ENCODE measurements at regions not wholly inside any gene's neighbourhood (a gene's known extent, or its start where the extent isn't known, plus 50 kb on each side); places are given as distances from the start of the nearest gene placed in this dataset.

GRCh38 chr13:44304433-44304725 is 69.2 kb upstream of the SERP2 start:
- H3K27ac ChIP-seq (ENCODE audit: low read depth in 1 of 2, low read length in 2 of 2) = no peak overlapping the region
- no peak overlapping the region for H2AFZ ChIP-seq (ENCODE audit: insufficient read depth, low read depth, low read length, poor library complexity, severe bottlenecking)
- no peaks in the 10 kb centered on the region for H3K36me3 ChIP-seq (replicated peaks in 1 of 2; ENCODE audit: control insufficient read depth in 1 of 2, insufficient read depth in 2 of 2, low read length in 2 of 2)
- H3K9me3 ChIP-seq (replicated peaks in 1 of 2; ENCODE audit: control insufficient read depth in 1 of 2, insufficient read depth in 1 of 2, low read length in 2 of 2) = no peaks in the 10 kb centered on the region
- H3K79me2 ChIP-seq (ENCODE audit: insufficient read depth, low read length) = no peaks in the 10 kb centered on the region
- intact Hi-C loops (cut with micrococcal nuclease) = loop anchor here in 1 of 2 donors (10.0 kb wide), 1 partner anchor 130 kb away; no protein-coding TSS in a partner anchor
- H3K4me2 ChIP-seq (replicated peaks; ENCODE audit: extremely low read depth, low read length, poor library complexity, severe bottlenecking) = no peak overlapping the region
- H3K4me3 Mint-ChIP-seq = no peak overlapping the region
- no peaks in the 10 kb centered on the region for H3K36me3 Mint-ChIP-seq
- no peak overlapping the region for H3K9ac ChIP-seq (ENCODE audit: insufficient read depth, low read length, poor library complexity, severe bottlenecking)
- H3K9me3 Mint-ChIP-seq = peaks cover 0 to 3% (median 0%) of the 10 kb centered on the region in 7 donors
- no peaks in the 10 kb centered on the region for H4K20me1 ChIP-seq (ENCODE audit: insufficient read depth, low read length)
- no peaks in the 10 kb centered on the region for H3K27me3 ChIP-seq (ENCODE audit: control insufficient read depth in 2 of 2, insufficient read depth in 2 of 2, low read length in 2 of 2)
- H3K4me3 ChIP-seq (replicated peaks in 1 of 3; ENCODE audit: low read depth in 2 of 3, low read length in 3 of 3) = no peak overlapping the region
- DNase-seq = no peak
- WGBS (ENCODE audit: insufficient coverage) = 100% methylated on average over 1 of the region's 4 CpGs
- no peak overlapping the region for H3K27ac Mint-ChIP-seq
- no peak for TF ChIP-seq CTCF (IDR thresholded peaks at IDR 0.05)
- peaks cover 9 to 14% of the 10 kb centered on the region in 2 donors for H3K4me1 ChIP-seq (ENCODE audit: control insufficient read depth in 1 of 2, insufficient read depth in 2 of 2, low read length in 2 of 2)
- peaks cover 25% of the 10 kb centered on the region for H3K4me1 Mint-ChIP-seq
- peaks cover 0 to 6% (median 3%) of the 10 kb centered on the region in 3 donors for H3K27me3 Mint-ChIP-seq (ENCODE audit: low read depth in 3 of 3)

GRCh38 chr13:44305286-44305685 is 68.3 kb upstream of the SERP2 start:
- Histone ChIP-seq H3K79me2 (ENCODE audit: insufficient read depth, low read length) (no peaks in the 10 kb centered on the region), H4K20me1 (ENCODE audit: insufficient read depth, low read length) (no peaks in the 10 kb centered on the region), H3K27ac (ENCODE audit: low read depth in 1 of 2, low read length in 2 of 2) (no peak overlapping the region), H2AFZ (ENCODE audit: insufficient read depth, low read depth, low read length, poor library complexity, severe bottlenecking) (no peak overlapping the region), H3K9ac (ENCODE audit: insufficient read depth, low read length, poor library complexity, severe bottlenecking) (no peak overlapping the region), H3K4me2 (replicated peaks; ENCODE audit: extremely low read depth, low read length, poor library complexity, severe bottlenecking) (no peak overlapping the region), H3K4me1 (ENCODE audit: control insufficient read depth in 1 of 2, insufficient read depth in 2 of 2, low read length in 2 of 2) (peaks cover 9 to 14% of the 10 kb centered on the region in 2 donors), H3K36me3 (replicated peaks in 1 of 2; ENCODE audit: control insufficient read depth in 1 of 2, insufficient read depth in 2 of 2, low read length in 2 of 2) (no peaks in the 10 kb centered on the region), H3K27me3 (ENCODE audit: control insufficient read depth in 2 of 2, insufficient read depth in 2 of 2, low read length in 2 of 2) (no peaks in the 10 kb centered on the region), H3K4me3 (replicated peaks in 1 of 3; ENCODE audit: low read depth in 2 of 3, low read length in 3 of 3) (no peak overlapping the region), H3K9me3 (replicated peaks in 1 of 2; ENCODE audit: control insufficient read depth in 1 of 2, insufficient read depth in 1 of 2, low read length in 2 of 2) (no peaks in the 10 kb centered on the region)
- Mint-ChIP-seq H3K4me1 (peaks cover 25% of the 10 kb centered on the region), H3K27ac (peak overlapping the region in 1 of 7 donors; percentile 12), H3K36me3 (no peaks in the 10 kb centered on the region), H3K27me3 (ENCODE audit: low read depth in 3 of 3) (peaks cover 0 to 4% (median 3%) of the 10 kb centered on the region in 3 donors), H3K9me3 (peaks cover 0 to 3% (median 0%) of the 10 kb centered on the region in 7 donors), H3K4me3 (no peak overlapping the region)
- DNase-seq = no peak
- intact Hi-C loops (cut with micrococcal nuclease) = loop anchor here in 1 of 2 donors (10.0 kb wide), 1 partner anchor 130 kb away; no protein-coding TSS in a partner anchor
- TF ChIP-seq CTCF (IDR thresholded peaks at IDR 0.05) = no peak
- WGBS (ENCODE audit: insufficient coverage) = 100% methylated on average over 1 of the region's 2 CpGs
